ENCODE measurements at regions not wholly inside any gene's neighbourhood (a gene's known extent, or its start where the extent isn't known, plus 50 kb on each side); places are given as distances from the start of the nearest gene placed in this dataset.

- H3K4me3 ChIP-seq (ENCODE audit: low read depth, low read length), result no peak overlapping the region
- TF ChIP-seq CTCF (IDR thresholded peaks at IDR 0.05; ENCODE audit: low read depth, low read length), result no peak
Observed at GRCh38 chr18:77996737-77997136, 747.1 kb downstream of the GALR1 start.

DNA sequence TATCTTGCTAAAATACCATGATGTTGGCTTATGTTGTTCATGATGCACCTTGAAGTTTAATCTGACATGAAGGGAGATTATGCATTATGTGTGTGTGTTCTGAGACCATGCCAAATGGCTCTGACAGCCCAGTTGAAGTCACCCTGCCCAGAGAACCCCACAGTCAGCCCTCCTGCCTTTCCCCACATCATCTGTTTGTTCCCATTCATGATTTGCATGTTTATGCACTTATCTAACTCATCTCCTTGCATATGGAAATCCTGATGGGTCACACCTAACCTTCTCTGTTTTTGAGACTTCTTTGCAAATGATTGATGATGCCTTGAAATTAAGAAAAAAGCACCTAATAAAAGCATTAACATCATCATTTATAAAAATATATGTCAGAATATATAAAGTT is 752.2 kb downstream of the GALR1 start:
- no peak for TF ChIP-seq CTCF (IDR thresholded peaks at IDR 0.05; ENCODE audit: low read depth, low read length)
- no peak overlapping the region for H3K4me3 ChIP-seq (ENCODE audit: low read depth, low read length)

DNA sequence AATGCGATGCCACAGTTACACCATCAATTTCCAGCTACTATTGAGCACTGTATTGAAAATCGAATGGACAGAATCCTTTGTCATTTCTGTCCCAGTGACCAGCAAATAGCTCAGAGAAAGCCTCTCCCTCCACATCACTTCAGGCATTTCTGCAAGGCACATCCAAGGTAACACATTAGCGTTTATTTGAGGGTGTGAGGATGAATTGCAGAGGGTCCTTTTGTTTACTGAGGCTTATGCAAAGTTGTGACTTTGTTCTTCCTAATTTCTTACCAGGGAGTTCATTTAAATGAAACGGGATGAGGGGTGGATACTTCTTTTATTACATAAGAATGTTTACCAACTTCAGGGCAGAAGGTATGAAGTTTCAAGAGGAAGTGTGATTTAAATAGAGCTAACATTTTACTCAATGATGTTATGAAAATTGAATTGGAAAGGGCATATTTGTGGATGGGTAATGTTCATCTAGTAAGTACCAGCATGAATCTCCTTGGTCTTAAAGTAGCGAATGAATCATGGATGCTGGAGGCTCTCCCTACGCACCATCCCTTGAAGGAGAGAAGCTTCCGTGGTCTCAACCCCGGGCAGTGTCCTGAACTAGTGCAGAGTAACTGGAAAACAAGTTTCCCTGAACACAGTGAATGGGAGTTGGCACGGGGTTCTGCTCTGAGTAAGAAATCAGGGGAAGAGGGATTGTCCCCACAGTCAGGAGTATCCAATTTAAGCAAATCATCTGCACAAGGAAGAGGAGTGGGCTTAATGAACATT is 756.5 kb downstream of the GALR1 start:
- no peak overlapping the region for H3K4me3 ChIP-seq (ENCODE audit: low read depth, low read length)
- TF ChIP-seq CTCF (IDR thresholded peaks at IDR 0.05; ENCODE audit: low read depth, low read length), result no peak

DNA sequence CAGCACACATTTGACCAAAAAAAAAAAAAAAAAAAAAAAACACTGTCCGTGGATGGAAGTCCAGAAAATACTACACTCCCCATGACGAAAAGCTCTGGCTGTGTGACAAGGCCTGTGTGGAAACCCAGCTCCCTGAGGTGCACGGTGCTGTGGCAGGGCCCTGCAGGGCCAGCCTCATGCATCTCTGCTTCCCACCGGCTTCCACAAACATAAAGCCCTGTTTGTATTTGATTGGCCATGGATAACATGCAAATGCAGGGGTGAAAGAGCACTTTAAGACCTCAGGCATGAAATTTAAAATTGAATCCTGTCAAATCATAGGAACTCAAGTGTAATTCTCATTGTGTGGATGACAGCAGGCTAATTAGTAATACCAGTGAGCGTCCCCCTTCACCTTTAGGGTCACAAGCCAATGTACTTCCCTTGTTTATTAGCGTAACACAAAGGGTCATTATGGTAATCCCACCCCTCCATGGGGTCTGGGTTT is 757.2 kb downstream of the GALR1 start:
- TF ChIP-seq CTCF (IDR thresholded peaks at IDR 0.05; ENCODE audit: low read depth, low read length), result no peak
- no peak overlapping the region for H3K4me3 ChIP-seq (ENCODE audit: low read depth, low read length)

GRCh38 chr18:78010363-78010762 is 760.7 kb downstream of the GALR1 start:
- no peak overlapping the region for H3K4me3 ChIP-seq (ENCODE audit: low read depth, low read length)
- TF ChIP-seq CTCF (IDR thresholded peaks at IDR 0.05; ENCODE audit: low read depth, low read length), result no peak

GRCh38 chr18:78017869-78018268 is 768.2 kb downstream of the GALR1 start:
- H3K4me3 ChIP-seq (ENCODE audit: low read depth, low read length), result no peak overlapping the region
- no peak for TF ChIP-seq CTCF (IDR thresholded peaks at IDR 0.05; ENCODE audit: low read depth, low read length)

GRCh38 chr18:78021196-78021595 is 771.5 kb downstream of the GALR1 start:
- TF ChIP-seq CTCF (IDR thresholded peaks at IDR 0.05; ENCODE audit: low read depth, low read length), result no peak
- no peak overlapping the region for H3K4me3 ChIP-seq (ENCODE audit: low read depth, low read length)
